Smooth muscle cell (in vitro differentiated cells): ENCODE measurements at regions not wholly inside any gene's neighbourhood (a gene's known extent, or its start where the extent isn't known, plus 50 kb on each side); places are given as distances from the start of the nearest gene placed in this dataset.

ENCODE experiments used
- DNase-seq: peaks from one replicate; lab custom pipeline; 2025; ENCODE audit not compliant: unreplicated experiment; lab: John Stamatoyannopoulos, UW
- H2AFZ ChIP-seq: fragments of 200-600 bp; sonication (generic); 2 replicates; pipeline ENCODE4 v1.6.0; 2016; ENCODE audit warnings: antibody characterized with exemption, low read depth, mild to moderate bottlenecking
- H3F3A ChIP-seq: fragments of 200-600 bp; sonication (generic); 2 replicates; pipeline ENCODE4 v1.6.0; 2017; ENCODE audit warnings: antibody characterized with exemption, low read depth
- H3K27ac ChIP-seq: fragments of 200-600 bp; sonication (generic); 2 replicates; pipeline ENCODE4 v1.5.1; 2016; ENCODE audit warnings: low read depth, mild to moderate bottlenecking
- H3K27me3 ChIP-seq: fragments of 200-600 bp; sonication (generic); 2 replicates; pipeline ENCODE4 v1.6.1; 2016; ENCODE audit warnings: low read depth, mild to moderate bottlenecking
- H3K36me3 ChIP-seq: fragments of 200-600 bp; sonication (generic); 2 replicates; pipeline ENCODE4 v1.5.1; 2016; ENCODE audit warnings: low read depth
- H3K4me1 ChIP-seq: fragments of 200-600 bp; sonication (generic); 2 replicates; pipeline ENCODE4 v1.5.1; 2016; ENCODE audit warnings: low read depth
- H3K4me2 ChIP-seq: fragments of 200-600 bp; sonication (generic); 2 replicates; pipeline ENCODE4 v1.6.0; 2016; ENCODE audit warnings: mild to moderate bottlenecking
- H3K4me3 ChIP-seq: fragments of 200-600 bp; sonication (generic); 2 replicates; pipeline ENCODE4 v1.5.1; 2016; ENCODE audit warnings: mild to moderate bottlenecking
- H3K79me2 ChIP-seq: fragments of 200-600 bp; sonication (generic); 2 replicates; pipeline ENCODE4 v1.6.0; 2016; ENCODE audit warnings: low read depth, mild to moderate bottlenecking
- H3K9ac ChIP-seq: fragments of 200-600 bp; sonication (generic); 2 replicates; pipeline ENCODE4 v1.6.0; 2016; ENCODE audit warnings: low read depth
- H3K9me3 ChIP-seq: fragments of 200-600 bp; sonication (generic); replicated peaks from 2 replicates; pipeline ENCODE4 v1.5.1; 2016; ENCODE audit warnings: low read depth
- H4K20me1 ChIP-seq: fragments of 200-600 bp; sonication (generic); 2 replicates; pipeline ENCODE4 v1.6.0; 2016; ENCODE audit warnings: low read depth
- WGBS: methylation state at CpG from one replicate; pipeline ENCODE4 v1.1.7; 2016; ENCODE audit warnings: low lambda C conversion rate; 5-methylcytosine and 5-hydroxymethylcytosine counted together
- TF ChIP-seq, protein P1 (sequence below): fragments of 200-600 bp; sonication (generic); IDR thresholded peaks from 2 replicates; pipeline ENCODE4 v1.5.1; 2017; ENCODE audit warnings: borderline replicate concordance, mild to moderate bottlenecking, antibody characterized with exemption; ENCODE audit not compliant: insufficient read depth, poor library complexity, severe bottlenecking

GRCh38 chr4:11876104-11876503, 447.4 kb upstream of the HS3ST1 start:
- no peak overlapping the region for H3K9ac ChIP-seq
- no peak overlapping the region for H3K4me3 ChIP-seq
- H3K27ac ChIP-seq = no peak overlapping the region
- H3K9me3 ChIP-seq = no peaks in the 10 kb centered on the region
- no peaks in the 10 kb centered on the region for H3K27me3 ChIP-seq
- no peaks in the 10 kb centered on the region for H3K36me3 ChIP-seq
- no peak for DNase-seq
- H2AFZ ChIP-seq = no peak overlapping the region
- no peaks in the 10 kb centered on the region for H3F3A ChIP-seq
- H4K20me1 ChIP-seq = no peaks in the 10 kb centered on the region
- H3K4me1 ChIP-seq = no peaks in the 10 kb centered on the region
- H3K4me2 ChIP-seq = no peak overlapping the region
- TF ChIP-seq, protein P1, sequence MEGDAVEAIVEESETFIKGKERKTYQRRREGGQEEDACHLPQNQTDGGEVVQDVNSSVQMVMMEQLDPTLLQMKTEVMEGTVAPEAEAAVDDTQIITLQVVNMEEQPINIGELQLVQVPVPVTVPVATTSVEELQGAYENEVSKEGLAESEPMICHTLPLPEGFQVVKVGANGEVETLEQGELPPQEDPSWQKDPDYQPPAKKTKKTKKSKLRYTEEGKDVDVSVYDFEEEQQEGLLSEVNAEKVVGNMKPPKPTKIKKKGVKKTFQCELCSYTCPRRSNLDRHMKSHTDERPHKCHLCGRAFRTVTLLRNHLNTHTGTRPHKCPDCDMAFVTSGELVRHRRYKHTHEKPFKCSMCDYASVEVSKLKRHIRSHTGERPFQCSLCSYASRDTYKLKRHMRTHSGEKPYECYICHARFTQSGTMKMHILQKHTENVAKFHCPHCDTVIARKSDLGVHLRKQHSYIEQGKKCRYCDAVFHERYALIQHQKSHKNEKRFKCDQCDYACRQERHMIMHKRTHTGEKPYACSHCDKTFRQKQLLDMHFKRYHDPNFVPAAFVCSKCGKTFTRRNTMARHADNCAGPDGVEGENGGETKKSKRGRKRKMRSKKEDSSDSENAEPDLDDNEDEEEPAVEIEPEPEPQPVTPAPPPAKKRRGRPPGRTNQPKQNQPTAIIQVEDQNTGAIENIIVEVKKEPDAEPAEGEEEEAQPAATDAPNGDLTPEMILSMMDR = no peak
- no peaks in the 10 kb centered on the region for H3K79me2 ChIP-seq

- Histone ChIP-seq H3K4me3 (no peak overlapping the region), H3K4me2 (no peak overlapping the region), H2AFZ (no peak overlapping the region), H3K79me2 (no peaks in the 10 kb centered on the region), H3K9ac (no peak overlapping the region), H3K9me3 (no peaks in the 10 kb centered on the region), H3K27me3 (no peaks in the 10 kb centered on the region), H4K20me1 (no peaks in the 10 kb centered on the region), H3F3A (no peaks in the 10 kb centered on the region), H3K27ac (no peak overlapping the region), H3K36me3 (no peaks in the 10 kb centered on the region), H3K4me1 (no peaks in the 10 kb centered on the region)
- TF ChIP-seq, protein P1 = no peak
- DNase-seq = no peak
- 72% methylated on average over 6 of the region's 6 CpGs for WGBS
These were observed 440.6 kb upstream of the HS3ST1 start for GRCh38 chr4:11869191-11869870.

DNA sequence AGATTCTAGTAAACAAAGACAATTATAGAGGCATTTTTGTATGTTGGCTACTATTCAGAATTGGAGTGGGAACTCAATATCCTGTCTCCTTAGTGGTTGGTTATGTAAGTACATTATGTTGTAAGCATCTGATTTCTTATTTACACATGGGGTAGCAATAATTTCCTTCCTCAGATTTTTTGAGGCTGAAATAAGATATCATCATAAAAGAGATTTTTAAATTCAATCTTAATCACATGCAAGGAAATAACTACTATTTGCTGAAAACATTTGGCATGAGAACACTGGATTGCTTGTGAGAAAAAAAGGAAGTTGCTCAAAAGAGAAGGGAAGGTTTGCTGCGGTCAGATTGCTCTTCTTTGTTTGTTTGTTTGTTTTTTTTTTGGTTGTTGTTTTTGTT, 437.7 kb upstream of the HS3ST1 start:
- TF ChIP-seq, protein P1 = no peak
- no peak overlapping the region for H2AFZ ChIP-seq

DNA sequence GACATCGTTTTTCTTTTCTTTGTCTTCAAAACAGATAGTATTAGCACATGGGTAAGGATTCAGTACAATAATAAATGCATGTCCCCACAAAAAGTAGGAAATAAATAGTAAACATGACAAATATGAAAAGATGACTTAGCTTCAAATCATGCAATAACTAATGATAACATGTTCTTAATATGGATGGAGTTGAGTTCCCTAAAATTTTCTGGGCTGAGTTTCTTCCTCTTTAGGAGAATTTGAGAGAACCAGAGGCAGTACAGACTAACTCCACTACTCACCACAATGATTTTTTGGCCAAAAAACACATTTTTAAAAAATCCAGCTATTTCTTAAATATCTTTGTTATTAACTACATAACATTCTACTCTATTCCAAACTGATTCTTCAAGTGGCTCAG, 432.3 kb upstream of the HS3ST1 start:
- H3F3A ChIP-seq = no peaks in the 10 kb centered on the region
- H3K9ac ChIP-seq = no peak overlapping the region
- H3K36me3 ChIP-seq = no peaks in the 10 kb centered on the region
- no peaks in the 10 kb centered on the region for H3K4me1 ChIP-seq
- H3K27ac ChIP-seq = no peak overlapping the region
- no peaks in the 10 kb centered on the region for H3K9me3 ChIP-seq
- no peaks in the 10 kb centered on the region for H4K20me1 ChIP-seq
- TF ChIP-seq, protein P1 = no peak
- H3K4me2 ChIP-seq = no peak overlapping the region
- 89% methylated on average over 1 of the region's 1 CpG for WGBS
- no peak overlapping the region for H2AFZ ChIP-seq
- no peak overlapping the region for H3K4me3 ChIP-seq
- H3K79me2 ChIP-seq = no peaks in the 10 kb centered on the region
- no peaks in the 10 kb centered on the region for H3K27me3 ChIP-seq
- no peak for DNase-seq

More for the DNA sequence above, 437.7 kb upstream of the HS3ST1 start:
- H3K9ac ChIP-seq = no peak overlapping the region
- no peak overlapping the region for H3K27ac ChIP-seq
- H3K27me3 ChIP-seq = no peaks in the 10 kb centered on the region
- 77% methylated on average over 1 of the region's 1 CpG for WGBS
- no peak for DNase-seq
- H3K36me3 ChIP-seq = no peaks in the 10 kb centered on the region
- H3K4me1 ChIP-seq = no peaks in the 10 kb centered on the region
- H3K4me3 ChIP-seq = no peak overlapping the region
- no peaks in the 10 kb centered on the region for H3K9me3 ChIP-seq
- H3K79me2 ChIP-seq = no peaks in the 10 kb centered on the region
- no peak overlapping the region for H3K4me2 ChIP-seq
- no peaks in the 10 kb centered on the region for H4K20me1 ChIP-seq
- H3F3A ChIP-seq = no peaks in the 10 kb centered on the region
